HCEC 1CT (cell line): ENCODE measurements at regions not wholly inside any gene's neighbourhood (a gene's known extent, or its start where the extent isn't known, plus 50 kb on each side); places are given as distances from the start of the nearest gene placed in this dataset.

Experiments
- DNase-seq: peaks from one replicate; pipeline ENCODE4 v3.0.0-alpha.2; 2017

DNA sequence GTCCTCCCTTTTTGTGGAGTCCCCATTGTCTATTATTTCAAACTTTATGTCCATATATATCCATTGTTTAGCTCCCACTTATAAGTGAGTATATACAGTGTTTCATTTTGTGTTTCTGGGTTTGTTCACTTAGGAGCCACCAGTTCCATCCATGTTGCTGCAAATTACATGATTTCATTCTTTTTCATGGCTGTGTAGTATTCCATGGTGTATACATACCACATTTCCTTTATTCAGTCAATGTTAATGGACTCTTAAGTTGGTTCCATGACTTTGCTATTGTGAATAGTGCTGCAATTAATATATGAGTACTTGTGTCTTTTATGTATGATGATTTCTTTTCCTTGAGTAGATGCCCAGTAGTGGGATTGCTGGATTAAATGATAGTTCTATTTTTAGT lies 329.1 kb downstream of the AR start:
- no peak for DNase-seq

- DNase-seq = no peak
Measured at GRCh38 chrX:67892401-67892800, 348.6 kb downstream of the AR start.

DNA sequence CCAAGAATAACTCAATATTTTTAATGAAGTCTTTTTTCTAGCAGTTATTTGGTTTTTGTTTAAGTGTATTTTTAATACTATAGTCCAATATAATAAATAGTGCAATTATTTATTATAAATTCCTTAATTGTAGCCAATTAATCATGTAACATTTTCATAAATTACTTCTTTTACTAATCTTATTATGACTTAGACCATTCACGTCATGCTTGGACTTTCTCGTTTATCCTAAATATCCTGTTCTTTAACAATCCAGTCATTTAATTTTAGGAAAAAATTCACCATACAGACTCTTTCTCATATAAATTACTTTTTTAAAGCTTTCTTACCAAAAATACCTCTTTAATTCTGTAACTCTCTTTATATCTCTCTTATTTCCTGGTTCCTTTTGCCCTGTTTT lies 350.1 kb downstream of the AR start:
- peak; percentile 1 for DNase-seq

DNA sequence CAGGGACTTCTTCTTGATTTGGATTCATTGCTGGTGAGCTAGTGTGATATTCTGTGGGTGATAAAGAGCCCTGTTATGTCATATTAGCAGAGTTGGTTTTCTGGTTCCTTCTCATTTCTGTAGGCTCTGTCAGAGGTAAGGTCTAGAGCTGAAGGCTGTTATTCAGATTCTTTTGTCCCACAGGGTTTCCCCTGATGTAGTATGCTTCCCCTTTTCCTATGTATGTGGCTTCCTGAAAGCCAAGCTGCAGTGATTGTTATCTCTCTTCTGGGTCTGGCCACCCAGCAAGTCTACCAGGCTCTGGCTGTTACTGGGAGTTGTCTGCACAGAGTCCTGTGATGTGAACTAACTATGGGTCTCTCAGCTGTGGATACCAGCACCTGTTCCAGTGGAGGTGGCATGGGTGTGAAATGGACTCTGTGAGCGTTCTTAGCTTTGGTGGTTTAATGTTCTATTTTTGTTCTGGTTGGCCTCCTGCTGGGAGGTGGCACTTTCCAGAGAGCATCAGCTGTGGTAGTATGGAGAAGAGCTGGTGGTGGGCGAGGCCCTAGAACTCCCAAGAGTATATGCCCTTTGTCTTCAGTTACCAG lies 373.7 kb downstream of the AR start:
- DNase-seq = no peak

- DNase-seq = no peak
Measured at GRCh38 chrX:67922966-67923365, 379.1 kb downstream of the AR start.

DNA sequence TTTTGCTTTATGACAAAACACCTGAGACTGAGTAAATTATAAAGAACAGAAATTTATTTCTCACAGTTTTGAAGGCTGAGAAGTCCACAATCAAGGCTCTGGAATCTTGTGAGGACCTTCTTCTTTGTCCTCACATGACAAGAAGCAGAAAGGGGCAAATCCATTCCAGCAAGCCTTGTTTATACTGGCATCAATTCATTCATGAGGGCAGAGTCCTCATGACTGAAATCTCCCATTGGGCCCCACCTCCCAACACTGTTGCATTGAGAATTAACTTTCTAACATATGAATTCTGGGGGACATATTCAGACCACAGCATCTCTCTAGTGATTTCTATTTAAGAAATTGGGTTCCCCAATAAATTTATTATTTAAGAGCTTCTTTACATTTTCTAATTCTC lies 395.4 kb downstream of the AR start:
- DNase-seq = no peak

- no peak for DNase-seq
Measured at GRCh38 chrX:67949270-67949669, 405.4 kb downstream of the AR start.

GRCh38 chrX:67953658-67954057 lies 409.8 kb downstream of the AR start:
- no peak for DNase-seq

DNA sequence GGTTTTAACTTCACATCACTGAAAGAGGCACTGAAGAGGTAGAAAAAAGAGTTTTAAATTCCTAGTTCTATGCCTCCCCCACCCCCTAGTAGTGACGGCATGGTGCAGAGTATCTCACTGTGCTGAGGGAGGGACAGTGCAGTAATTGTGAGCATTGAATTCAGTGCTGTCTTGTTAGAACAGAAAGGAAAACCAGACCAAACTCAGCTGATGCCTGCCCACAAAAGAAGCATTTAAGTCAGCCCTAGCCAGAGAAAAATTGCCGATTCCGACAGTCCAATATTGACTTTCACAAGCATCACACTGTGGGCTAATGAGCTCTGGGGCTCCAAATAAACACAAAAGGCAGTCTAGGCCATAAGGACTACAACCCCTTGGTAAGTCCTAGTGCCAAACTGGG lies 417.7 kb downstream of the AR start:
- no peak for DNase-seq
